GM12878 (cell line): ENCODE measurements at regions not wholly inside any gene's neighbourhood (a gene's known extent, or its start where the extent isn't known, plus 50 kb on each side); places are given as distances from the start of the nearest gene placed in this dataset.

ENCODE experiments used
- ATAC-seq: fragments of 200-7000 bp; cut with Tn5 transposase; 3 replicates; pipeline ENCODE4 v1.9.1; 2020; ENCODE audit warnings: mild to moderate bottlenecking, moderate library complexity
- BruUV-seq: library from RNA; stranded (reverse); fragments of 400-500 nt; replicated peaks from 2 replicates; lab custom pipeline; 2021; lab: Mats Ljungman, UMichigan
- CTCF ChIA-PET: fragments of 300-600 bp; sonication (Branson Sonifier 250); formaldehyde crosslinking; extraction: SDS; loops from one replicate; lab custom pipeline; 2021; ENCODE audit warnings: inconsistent platforms; lab: Yijun Ruan, JAX
- POLR2A ChIA-PET: fragments of 350-600 bp; formaldehyde crosslinking; extraction: SDS; loops from one replicate; lab custom pipeline; 2021; ENCODE audit warnings: inconsistent platforms; lab: Charles Lee
- RAD21 ChIA-PET: fragments of 300-600 bp; sonication (Branson Sonifier 250); formaldehyde crosslinking; loops from one replicate; lab custom pipeline; 2023; ENCODE audit warnings: antibody characterized with exemption; ENCODE audit not compliant: unreplicated experiment; lab: Charles Lee
- SMC1A ChIA-PET: fragments of 300-600 bp; sonication (Branson Sonifier 250); formaldehyde crosslinking; loops from one replicate; lab custom pipeline; 2023; ENCODE audit not compliant: unreplicated experiment, uncharacterized antibody; lab: Charles Lee
- DNase-seq: peaks from one replicate; pipeline ENCODE4 v3.0.0-alpha.2; 2011; ENCODE audit warnings: low read depth, low spot score
- FAIRE-seq: peaks from 3 replicates; lab custom pipeline; 2011; peaks lifted over from hg19 to GRCh38; lab: Jason Lieb, UNC
- H2AFZ ChIP-seq: 2 replicates; pipeline ENCODE4 v1.6.0; 2011; ENCODE audit warnings: low read depth, low read length, control low read depth; ENCODE audit not compliant: control insufficient read depth
- H3K27ac ChIP-seq: 2 replicates; pipeline ENCODE4 v1.5.1; 2011; ENCODE audit warnings: control low read depth; ENCODE audit not compliant: control insufficient read depth, insufficient read depth
- H3K27me3 ChIP-seq, 2 experiments: replicated peaks in 1 of 2; 2 replicates each; pipeline versions ENCODE4 v1.6.0 to v1.6.1; 2011; ENCODE audit warnings: low read length in 1 of 2; ENCODE audit not compliant: control insufficient read depth in 2 of 2, insufficient read depth in 2 of 2
- H3K36me3 ChIP-seq, 2 experiments: 2 replicates each; pipeline ENCODE4 v1.5.1; 2011; ENCODE audit warnings: low read length in 1 of 2; ENCODE audit not compliant: control insufficient read depth in 2 of 2, insufficient read depth in 2 of 2
- H3K4me1 ChIP-seq: 2 replicates; pipeline ENCODE4 v1.6.1; 2011; ENCODE audit warnings: mild to moderate bottlenecking, low read length, moderate library complexity, mixed read lengths; ENCODE audit not compliant: control insufficient read depth, insufficient read depth
- H3K4me2 ChIP-seq: 2 replicates; pipeline ENCODE4 v1.6.0; 2011; ENCODE audit warnings: control low read depth; ENCODE audit not compliant: control insufficient read depth, insufficient read depth
- H3K4me3 ChIP-seq: fragments of 200-600 bp; sonication (generic); 2 replicates; pipeline ENCODE4 v1.5.1; 2016
- H3K79me2 ChIP-seq: 2 replicates; pipeline ENCODE4 v1.6.0; 2011; ENCODE audit warnings: low read length; ENCODE audit not compliant: control insufficient read depth, insufficient read depth
- H3K9ac ChIP-seq: 2 replicates; pipeline ENCODE4 v1.8.0; 2011; ENCODE audit warnings: low read length, control low read depth, mixed read lengths; ENCODE audit not compliant: control insufficient read depth, insufficient read depth
- H3K9me3 ChIP-seq: replicated peaks from 3 replicates; pipeline ENCODE4 v1.5.1; 2011; ENCODE audit warnings: mild to moderate bottlenecking, low read length; ENCODE audit not compliant: control insufficient read depth, insufficient read depth
- H4K20me1 ChIP-seq: 2 replicates; pipeline ENCODE4 v1.6.0; 2011; ENCODE audit not compliant: control insufficient read depth, insufficient read depth
- CHD2 ChIP-seq: IDR thresholded peaks from 2 replicates; pipeline ENCODE4 v1.6.1; 2011; ENCODE audit warnings: low read depth, low read length, improper control_type of control experiment, borderline replicate concordance
- CREM ChIP-seq: IDR thresholded peaks from 2 replicates; pipeline ENCODE4 v1.6.1; 2014; ENCODE audit warnings: antibody characterized with exemption, low read depth
- DPF2 ChIP-seq: fragments of 450-650 bp; IDR thresholded peaks from 2 replicates; pipeline ENCODE4 v1.6.1; 2017; ENCODE audit warnings: mild to moderate bottlenecking
- GATAD2B ChIP-seq: fragments of 450-650 bp; conservative IDR thresholded peaks from 2 replicates; pipeline ENCODE4 v1.6.1; 2017; ENCODE audit warnings: low read depth, mild to moderate bottlenecking, moderate library complexity
- IKZF1 ChIP-seq: fragments of 450-650 bp; conservative IDR thresholded peaks from 2 replicates; pipeline ENCODE4 v1.6.1; 2017; ENCODE audit warnings: antibody characterized with exemption, mild to moderate bottlenecking
- MLLT1 ChIP-seq: fragments of 450-650 bp; IDR thresholded peaks from 2 replicates; pipeline ENCODE4 v1.6.1; 2016; ENCODE audit warnings: mild to moderate bottlenecking
- PAX5 ChIP-seq: IDR thresholded peaks from 2 replicates; pipeline ENCODE4 v1.6.1; 2011; ENCODE audit warnings: low read depth, low read length, borderline replicate concordance
- POLR2AphosphoS5 ChIP-seq: IDR thresholded peaks from 2 replicates; pipeline ENCODE4 v1.6.1; 2011; ENCODE audit warnings: mild to moderate bottlenecking, low read length, inconsistent platforms
- RFX5 ChIP-seq: IDR thresholded peaks from 2 replicates; pipeline ENCODE4 v1.6.1; 2011; ENCODE audit warnings: low read depth, low read length, improper control_type of control experiment
- RUNX3 ChIP-seq: IDR thresholded peaks from 2 replicates; pipeline ENCODE4 v1.6.1; 2012; ENCODE audit warnings: low read length, inconsistent platforms
- SREBF1 ChIP-seq: IDR thresholded peaks from 2 replicates; pipeline ENCODE4 v1.6.1; 2012; ENCODE audit warnings: mild to moderate bottlenecking, low read length
- SUZ12 ChIP-seq: fragments of 200-600 bp; sonication (generic); IDR thresholded peaks from one replicate; pipeline ENCODE4 v1.6.1; 2018; ENCODE audit warnings: antibody characterized with exemption, mild to moderate bottlenecking; ENCODE audit not compliant: unreplicated experiment
- ZNF24 ChIP-seq: fragments of 450-650 bp; IDR thresholded peaks from 2 replicates; pipeline ENCODE4 v1.6.1; 2017; ENCODE audit warnings: antibody characterized with exemption, mild to moderate bottlenecking
- ZNF592 ChIP-seq: fragments of 450-650 bp; IDR thresholded peaks from 2 replicates; pipeline ENCODE4 v1.6.1; 2017; ENCODE audit warnings: mild to moderate bottlenecking, moderate library complexity
- WGBS: methylation state at CpG from one replicate; pipeline ENCODE4 v1.1.6; 2016; ENCODE audit warnings: low lambda C conversion rate; ENCODE audit not compliant: insufficient replicate concordance, insufficient coverage; ENCODE audit errors: missing lambda C conversion rate; 5-methylcytosine and 5-hydroxymethylcytosine counted together
- in situ Hi-C: fragments of 300-500 bp; cut with MboI; formaldehyde crosslinking; loops from 9 replicates; pipeline ENCODE4 v1.14.3; 2018; ENCODE audit warnings: mixed read lengths
- intact Hi-C: fragments of 100-400 bp; cut with micrococcal nuclease; formaldehyde crosslinking; loops from one replicate; pipeline ENCODE4 v1.14.2; 2022; ENCODE audit not compliant: unreplicated experiment
- TF ChIP-seq, protein P1 (sequence below): fragments of 450-650 bp; formaldehyde crosslinking; IDR thresholded peaks from 2 replicates; pipeline ENCODE4 v1.5.0; 2022; ENCODE audit warnings: mild to moderate bottlenecking, missing genetic modification characterization
- TF ChIP-seq, protein P2 (sequence below): fragments of 450-650 bp; IDR thresholded peaks from 2 replicates; pipeline ENCODE4 v1.6.1; 2017; ENCODE audit warnings: mild to moderate bottlenecking, low read depth, inconsistent platforms; ENCODE audit not compliant: poor library complexity, severe bottlenecking

DNA sequence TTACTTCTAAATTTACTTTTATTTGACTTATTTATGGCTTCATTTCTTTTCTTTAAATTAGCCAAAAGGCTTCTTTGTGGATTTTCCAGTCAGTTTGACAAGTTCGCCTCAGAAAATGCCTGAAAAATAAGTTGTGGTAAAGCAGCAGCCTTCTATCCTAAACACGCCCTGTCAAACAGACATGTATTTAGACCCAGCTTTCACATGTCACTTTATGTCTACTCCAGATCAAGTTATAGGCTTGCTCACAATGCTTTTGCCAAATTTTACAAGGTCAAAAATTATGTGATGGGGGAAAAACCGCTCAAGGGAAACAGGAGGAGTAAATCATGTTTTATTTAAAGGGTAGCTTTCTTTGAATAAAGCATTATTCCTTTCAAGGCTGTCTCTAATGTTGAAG lies 615.0 kb downstream of the HDGFL1 start:
- Histone ChIP-seq H3K4me3 (no peak overlapping the region), H3K27ac (no peak overlapping the region), H3K27me3 (no peaks in the 10 kb centered on the region), H3K79me2 (no peaks in the 10 kb centered on the region), H3K4me1 (no peaks in the 10 kb centered on the region), H3K36me3 (no peaks in the 10 kb centered on the region), H4K20me1 (no peaks in the 10 kb centered on the region), H3K9me3 (no peaks in the 10 kb centered on the region), H2AFZ (no peak overlapping the region), H3K4me2 (no peak overlapping the region), H3K9ac (no peak overlapping the region)
- no peak for ATAC-seq
- ChIA-PET SMC1A (no interaction called here), CTCF (no interaction called here), POLR2A (no interaction called here), RAD21 (no interaction called here)
- 12% methylated on average over 3 of the region's 3 CpGs for WGBS
- no TSS peak for BruUV-seq
- FAIRE-seq = no peak
- no peak for DNase-seq
- no peak for TF ChIP-seq PAX5
- TF ChIP-seq, protein P1, sequence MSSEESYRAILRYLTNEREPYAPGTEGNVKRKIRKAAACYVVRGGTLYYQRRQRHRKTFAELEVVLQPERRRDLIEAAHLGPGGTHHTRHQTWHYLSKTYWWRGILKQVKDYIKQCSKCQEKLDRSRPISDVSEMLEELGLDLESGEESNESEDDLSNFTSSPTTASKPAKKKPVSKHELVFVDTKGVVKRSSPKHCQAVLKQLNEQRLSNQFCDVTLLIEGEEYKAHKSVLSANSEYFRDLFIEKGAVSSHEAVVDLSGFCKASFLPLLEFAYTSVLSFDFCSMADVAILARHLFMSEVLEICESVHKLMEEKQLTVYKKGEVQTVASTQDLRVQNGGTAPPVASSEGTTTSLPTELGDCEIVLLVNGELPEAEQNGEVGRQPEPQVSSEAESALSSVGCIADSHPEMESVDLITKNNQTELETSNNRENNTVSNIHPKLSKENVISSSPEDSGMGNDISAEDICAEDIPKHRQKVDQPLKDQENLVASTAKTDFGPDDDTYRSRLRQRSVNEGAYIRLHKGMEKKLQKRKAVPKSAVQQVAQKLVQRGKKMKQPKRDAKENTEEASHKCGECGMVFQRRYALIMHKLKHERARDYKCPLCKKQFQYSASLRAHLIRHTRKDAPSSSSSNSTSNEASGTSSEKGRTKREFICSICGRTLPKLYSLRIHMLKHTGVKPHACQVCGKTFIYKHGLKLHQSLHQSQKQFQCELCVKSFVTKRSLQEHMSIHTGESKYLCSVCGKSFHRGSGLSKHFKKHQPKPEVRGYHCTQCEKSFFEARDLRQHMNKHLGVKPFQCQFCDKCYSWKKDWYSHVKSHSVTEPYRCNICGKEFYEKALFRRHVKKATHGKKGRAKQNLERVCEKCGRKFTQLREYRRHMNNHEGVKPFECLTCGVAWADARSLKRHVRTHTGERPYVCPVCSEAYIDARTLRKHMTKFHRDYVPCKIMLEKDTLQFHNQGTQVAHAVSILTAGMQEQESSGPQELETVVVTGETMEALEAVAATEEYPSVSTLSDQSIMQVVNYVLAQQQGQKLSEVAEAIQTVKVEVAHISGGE (CRISPR knock-in tag) = no peak
- TF ChIP-seq GATAD2B = no peak
- no peak for TF ChIP-seq DPF2
- TF ChIP-seq, protein P2, sequence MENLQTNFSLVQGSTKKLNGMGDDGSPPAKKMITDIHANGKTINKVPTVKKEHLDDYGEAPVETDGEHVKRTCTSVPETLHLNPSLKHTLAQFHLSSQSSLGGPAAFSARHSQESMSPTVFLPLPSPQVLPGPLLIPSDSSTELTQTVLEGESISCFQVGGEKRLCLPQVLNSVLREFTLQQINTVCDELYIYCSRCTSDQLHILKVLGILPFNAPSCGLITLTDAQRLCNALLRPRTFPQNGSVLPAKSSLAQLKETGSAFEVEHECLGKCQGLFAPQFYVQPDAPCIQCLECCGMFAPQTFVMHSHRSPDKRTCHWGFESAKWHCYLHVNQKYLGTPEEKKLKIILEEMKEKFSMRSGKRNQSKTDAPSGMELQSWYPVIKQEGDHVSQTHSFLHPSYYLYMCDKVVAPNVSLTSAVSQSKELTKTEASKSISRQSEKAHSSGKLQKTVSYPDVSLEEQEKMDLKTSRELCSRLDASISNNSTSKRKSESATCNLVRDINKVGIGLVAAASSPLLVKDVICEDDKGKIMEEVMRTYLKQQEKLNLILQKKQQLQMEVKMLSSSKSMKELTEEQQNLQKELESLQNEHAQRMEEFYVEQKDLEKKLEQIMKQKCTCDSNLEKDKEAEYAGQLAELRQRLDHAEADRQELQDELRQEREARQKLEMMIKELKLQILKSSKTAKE = no peak
- TF ChIP-seq MLLT1 = no peak
- TF ChIP-seq CHD2 = no peak
- TF ChIP-seq ZNF24 = no peak
- no peak for TF ChIP-seq ZNF592
- TF ChIP-seq SUZ12 = no peak
- no peak for TF ChIP-seq CREM
- TF ChIP-seq IKZF1 = no peak
- no peak for TF ChIP-seq RFX5
- no peak for TF ChIP-seq RUNX3
- TF ChIP-seq SREBF1 = no peak
- TF ChIP-seq POLR2AphosphoS5 = no peak
- intact Hi-C loops (no loop called here), in situ Hi-C loops (no loop called here)
